NB4 (cell line): ENCODE measurements at regions not wholly inside any gene's neighbourhood (a gene's known extent, or its start where the extent isn't known, plus 50 kb on each side); places are given as distances from the start of the nearest gene placed in this dataset.

ENCODE experiments used
- MYC ChIP-seq: IDR thresholded peaks from 2 replicates; pipeline ENCODE4 v1.6.1; 2011; ENCODE audit warnings: low read depth, low read length
- POLR2A ChIP-seq: IDR thresholded peaks from 2 replicates; pipeline ENCODE4 v1.6.1; 2011; ENCODE audit warnings: mild to moderate bottlenecking; ENCODE audit not compliant: insufficient read length; ENCODE audit errors: extremely low read depth
- TF ChIP-seq, protein P1 (sequence below): IDR thresholded peaks from one replicate; pipeline ENCODE4 v1.5.1; 2012; ENCODE audit warnings: low read depth, low read length
- TF ChIP-seq, protein P2 (sequence below): IDR thresholded peaks from 2 replicates; pipeline ENCODE4 v1.6.1; 2011; ENCODE audit warnings: low read depth, low read length

GRCh38 chr6:137729866-137730629 lies 137.0 kb upstream of the TNFAIP3 start:
- TF ChIP-seq, protein P1, sequence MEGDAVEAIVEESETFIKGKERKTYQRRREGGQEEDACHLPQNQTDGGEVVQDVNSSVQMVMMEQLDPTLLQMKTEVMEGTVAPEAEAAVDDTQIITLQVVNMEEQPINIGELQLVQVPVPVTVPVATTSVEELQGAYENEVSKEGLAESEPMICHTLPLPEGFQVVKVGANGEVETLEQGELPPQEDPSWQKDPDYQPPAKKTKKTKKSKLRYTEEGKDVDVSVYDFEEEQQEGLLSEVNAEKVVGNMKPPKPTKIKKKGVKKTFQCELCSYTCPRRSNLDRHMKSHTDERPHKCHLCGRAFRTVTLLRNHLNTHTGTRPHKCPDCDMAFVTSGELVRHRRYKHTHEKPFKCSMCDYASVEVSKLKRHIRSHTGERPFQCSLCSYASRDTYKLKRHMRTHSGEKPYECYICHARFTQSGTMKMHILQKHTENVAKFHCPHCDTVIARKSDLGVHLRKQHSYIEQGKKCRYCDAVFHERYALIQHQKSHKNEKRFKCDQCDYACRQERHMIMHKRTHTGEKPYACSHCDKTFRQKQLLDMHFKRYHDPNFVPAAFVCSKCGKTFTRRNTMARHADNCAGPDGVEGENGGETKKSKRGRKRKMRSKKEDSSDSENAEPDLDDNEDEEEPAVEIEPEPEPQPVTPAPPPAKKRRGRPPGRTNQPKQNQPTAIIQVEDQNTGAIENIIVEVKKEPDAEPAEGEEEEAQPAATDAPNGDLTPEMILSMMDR = no peak
- TF ChIP-seq, protein P2, sequence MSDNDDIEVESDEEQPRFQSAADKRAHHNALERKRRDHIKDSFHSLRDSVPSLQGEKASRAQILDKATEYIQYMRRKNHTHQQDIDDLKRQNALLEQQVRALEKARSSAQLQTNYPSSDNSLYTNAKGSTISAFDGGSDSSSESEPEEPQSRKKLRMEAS = no peak
- TF ChIP-seq POLR2A (no peak), MYC (no peak)
